A673 (cell line): ENCODE measurements at regions not wholly inside any gene's neighbourhood (a gene's known extent, or its start where the extent isn't known, plus 50 kb on each side); places are given as distances from the start of the nearest gene placed in this dataset.

Experiments
- EZH2 ChIP-seq: fragments of 200-600 bp; sonication (generic); IDR thresholded peaks from 2 replicates; pipeline ENCODE4 v1.6.1; 2017; ENCODE audit warnings: borderline replicate concordance, low read depth, mild to moderate bottlenecking, mixed read lengths, antibody characterized with exemption, low read length; ENCODE audit not compliant: poor library complexity, severe bottlenecking
- TF ChIP-seq, protein P1 (sequence below): fragments of 300-800, 200-600 bp; sonication (generic); conservative IDR thresholded peaks from 2 replicates; pipeline ENCODE4 v1.5.1; 2017; ENCODE audit warnings: low read depth, mild to moderate bottlenecking, antibody characterized with exemption, low read length, moderate library complexity, mixed read lengths

DNA sequence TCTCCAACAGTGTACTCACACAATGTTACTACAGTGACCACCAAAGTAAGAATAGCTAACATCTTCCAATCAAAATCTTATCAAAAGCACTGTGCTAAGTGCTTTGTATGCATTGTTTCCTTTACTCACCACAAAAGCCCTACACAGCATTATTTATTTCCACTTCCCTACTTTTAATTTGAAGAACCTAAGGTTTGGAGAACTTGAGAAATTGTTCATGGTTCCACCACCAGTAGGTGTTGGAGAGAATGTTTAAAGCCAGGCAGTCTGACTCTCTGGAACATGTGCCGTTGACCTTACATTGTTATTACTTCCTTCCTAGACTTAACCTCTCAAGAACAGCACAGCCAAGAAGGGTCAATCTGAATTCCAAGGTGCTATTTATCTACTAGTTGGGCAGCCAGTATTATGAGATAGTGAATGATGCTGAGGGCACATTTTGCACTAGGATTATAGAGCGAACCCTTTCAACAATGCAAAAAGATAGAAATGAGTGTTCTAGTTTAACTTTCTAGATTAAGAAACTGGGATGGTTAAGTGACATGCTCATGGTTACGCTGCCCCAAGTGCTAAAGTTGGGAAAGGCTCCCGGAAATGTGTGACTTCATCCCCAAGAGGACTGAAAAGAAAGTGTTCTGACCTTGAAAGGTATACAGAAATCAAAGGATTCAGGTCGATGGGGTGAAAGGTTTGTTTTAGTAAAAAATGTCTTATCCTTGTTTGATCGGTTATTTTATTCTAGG, 55.2 kb upstream of the FAM136A start:
- TF ChIP-seq, protein P1, sequence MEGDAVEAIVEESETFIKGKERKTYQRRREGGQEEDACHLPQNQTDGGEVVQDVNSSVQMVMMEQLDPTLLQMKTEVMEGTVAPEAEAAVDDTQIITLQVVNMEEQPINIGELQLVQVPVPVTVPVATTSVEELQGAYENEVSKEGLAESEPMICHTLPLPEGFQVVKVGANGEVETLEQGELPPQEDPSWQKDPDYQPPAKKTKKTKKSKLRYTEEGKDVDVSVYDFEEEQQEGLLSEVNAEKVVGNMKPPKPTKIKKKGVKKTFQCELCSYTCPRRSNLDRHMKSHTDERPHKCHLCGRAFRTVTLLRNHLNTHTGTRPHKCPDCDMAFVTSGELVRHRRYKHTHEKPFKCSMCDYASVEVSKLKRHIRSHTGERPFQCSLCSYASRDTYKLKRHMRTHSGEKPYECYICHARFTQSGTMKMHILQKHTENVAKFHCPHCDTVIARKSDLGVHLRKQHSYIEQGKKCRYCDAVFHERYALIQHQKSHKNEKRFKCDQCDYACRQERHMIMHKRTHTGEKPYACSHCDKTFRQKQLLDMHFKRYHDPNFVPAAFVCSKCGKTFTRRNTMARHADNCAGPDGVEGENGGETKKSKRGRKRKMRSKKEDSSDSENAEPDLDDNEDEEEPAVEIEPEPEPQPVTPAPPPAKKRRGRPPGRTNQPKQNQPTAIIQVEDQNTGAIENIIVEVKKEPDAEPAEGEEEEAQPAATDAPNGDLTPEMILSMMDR, result no peak
- no peak for TF ChIP-seq EZH2
